ENCODE measurements at regions not wholly inside any gene's neighbourhood (a gene's known extent, or its start where the extent isn't known, plus 50 kb on each side); places are given as distances from the start of the nearest gene placed in this dataset.

GRCh38 chr14:85425507-85425906 lies 104.4 kb upstream of the FLRT2 start:
- no peak for TF ChIP-seq SIN3A (IDR thresholded peaks at IDR 0.05; ENCODE audit: borderline replicate concordance, insufficient read depth, low read length)
- TF ChIP-seq POLR2AphosphoS5 (IDR thresholded peaks at IDR 0.05; ENCODE audit: low read depth, low read length): no peak
- TF ChIP-seq TAF1 (IDR thresholded peaks at IDR 0.05; ENCODE audit: borderline replicate concordance, insufficient read depth, low read length): no peak
- no peak for TF ChIP-seq FOXP2 (optimal IDR thresholded peaks at IDR 0.05; ENCODE audit: borderline replicate concordance, extremely low read depth, extremely low read length, insufficient read depth)
- TF ChIP-seq REST (IDR thresholded peaks at IDR 0.05; ENCODE audit: insufficient read depth in 1 of 2, low read depth in 2 of 2, low read length in 2 of 2): no peak

DNA sequence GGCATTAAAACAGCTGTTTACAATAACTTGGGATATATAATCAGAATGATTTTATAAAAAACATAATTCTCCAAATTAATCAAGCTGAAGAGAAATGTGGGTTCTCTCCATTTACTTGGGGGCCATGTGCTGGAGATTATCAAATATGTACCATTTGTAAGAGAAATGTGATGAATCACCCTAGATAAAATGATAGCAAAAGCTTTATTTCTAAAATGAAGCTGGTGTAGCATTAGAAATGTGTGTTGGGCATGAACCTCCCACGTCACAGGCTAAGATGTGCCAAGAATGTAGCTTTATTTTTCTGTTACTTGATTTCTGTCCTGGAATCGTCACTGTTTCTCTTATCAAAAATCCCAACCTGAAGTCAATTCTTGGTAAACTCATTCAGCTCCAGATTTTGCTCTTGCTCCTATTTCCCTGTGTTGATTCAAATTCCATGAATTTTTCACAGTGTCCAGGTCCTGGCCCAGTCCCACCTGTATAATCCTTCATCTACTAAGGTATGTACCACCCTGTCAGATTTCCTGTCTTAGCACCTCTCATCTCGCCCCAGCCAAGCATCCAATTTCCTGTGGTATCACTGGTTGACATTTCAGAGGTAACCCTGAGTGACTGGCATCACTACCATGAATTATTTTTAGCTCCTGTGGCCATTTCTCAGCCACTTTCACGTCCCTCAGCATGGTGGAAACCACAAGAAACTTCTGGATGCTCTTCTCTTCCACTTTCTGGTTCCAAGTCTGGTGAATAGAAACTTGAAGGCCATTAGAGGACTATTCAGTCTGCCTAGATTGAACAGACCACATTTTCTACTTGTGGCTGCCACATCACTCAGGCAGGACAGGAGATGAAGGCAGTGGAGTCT lies 103.6 kb upstream of the FLRT2 start:
- TF ChIP-seq POLR2AphosphoS5 (IDR thresholded peaks at IDR 0.05; ENCODE audit: low read depth, low read length) (no peak), SIN3A (IDR thresholded peaks at IDR 0.05; ENCODE audit: borderline replicate concordance, insufficient read depth, low read length) (no peak), FOXP2 (optimal IDR thresholded peaks at IDR 0.05; ENCODE audit: borderline replicate concordance, extremely low read depth, extremely low read length, insufficient read depth) (no peak), REST (IDR thresholded peaks at IDR 0.05; ENCODE audit: insufficient read depth in 1 of 2, low read depth in 2 of 2, low read length in 2 of 2) (no peak), TAF1 (IDR thresholded peaks at IDR 0.05; ENCODE audit: borderline replicate concordance, insufficient read depth, low read length) (no peak)

GRCh38 chr14:85428926-85429325 lies 101.0 kb upstream of the FLRT2 start:
- TF ChIP-seq FOXP2 (optimal IDR thresholded peaks at IDR 0.05; ENCODE audit: borderline replicate concordance, extremely low read depth, extremely low read length, insufficient read depth) (no peak), SIN3A (IDR thresholded peaks at IDR 0.05; ENCODE audit: borderline replicate concordance, insufficient read depth, low read length) (no peak), REST (IDR thresholded peaks at IDR 0.05; ENCODE audit: insufficient read depth in 1 of 2, low read depth in 2 of 2, low read length in 2 of 2) (no peak), TAF1 (IDR thresholded peaks at IDR 0.05; ENCODE audit: borderline replicate concordance, insufficient read depth, low read length) (no peak), POLR2AphosphoS5 (IDR thresholded peaks at IDR 0.05; ENCODE audit: low read depth, low read length) (no peak)

- TF ChIP-seq REST (IDR thresholded peaks at IDR 0.05; ENCODE audit: insufficient read depth in 1 of 2, low read depth in 2 of 2, low read length in 2 of 2): no peak
- TF ChIP-seq TAF1 (IDR thresholded peaks at IDR 0.05; ENCODE audit: borderline replicate concordance, insufficient read depth, low read length): no peak
- no peak for TF ChIP-seq SIN3A (IDR thresholded peaks at IDR 0.05; ENCODE audit: borderline replicate concordance, insufficient read depth, low read length)
- no peak for TF ChIP-seq POLR2AphosphoS5 (IDR thresholded peaks at IDR 0.05; ENCODE audit: low read depth, low read length)
- no peak for TF ChIP-seq FOXP2 (optimal IDR thresholded peaks at IDR 0.05; ENCODE audit: borderline replicate concordance, extremely low read depth, extremely low read length, insufficient read depth)
Observed at GRCh38 chr14:85437148-85437547, 92.8 kb upstream of the FLRT2 start.
